ENCODE measurements at regions not wholly inside any gene's neighbourhood (a gene's known extent, or its start where the extent isn't known, plus 50 kb on each side); places are given as distances from the start of the nearest gene placed in this dataset.
"Not testable (repeated sequence)": the region's sequence is repeated elsewhere in the genome, so short reads cannot be mapped to it uniquely, and the experiment has no call there.

GRCh38 chr1:79281442-79281841, 274.9 kb upstream of the ADGRL4 start:
- peaks cover 1% of the 10 kb centered on the region for H3K9me3 Mint-ChIP-seq (ENCODE audit: low read depth)
- DNase-seq (no peak), ATAC-seq (no peak)
- no peak overlapping the region for H3K27ac Mint-ChIP-seq
- CTCF ChIA-PET = no interaction called here
- H3K4me1 Mint-ChIP-seq = no peaks in the 10 kb centered on the region
- no peaks in the 10 kb centered on the region for H3K36me3 Mint-ChIP-seq
- no peaks in the 10 kb centered on the region for H3K27me3 Mint-ChIP-seq
- no peak overlapping the region for H3K4me3 Mint-ChIP-seq

GRCh38 chr1:79271759-79272158, 265.2 kb upstream of the ADGRL4 start:
- ATAC-seq (no peak), DNase-seq (no peak)
- Mint-ChIP-seq H3K4me1 (no peaks in the 10 kb centered on the region), H3K4me3 (no peak overlapping the region), H3K27ac (no peak overlapping the region), H3K27me3 (no peaks in the 10 kb centered on the region), H3K9me3 (ENCODE audit: low read depth) (peaks cover 4% of the 10 kb centered on the region), H3K36me3 (no peaks in the 10 kb centered on the region)
- CTCF ChIA-PET = no interaction called here

- no peaks in the 10 kb centered on the region for H3K27me3 Mint-ChIP-seq
- CTCF ChIA-PET = no interaction called here
- H3K27ac Mint-ChIP-seq = no peak overlapping the region
- no peaks in the 10 kb centered on the region for H3K4me1 Mint-ChIP-seq
- ATAC-seq (no peak), DNase-seq (no peak)
- H3K9me3 Mint-ChIP-seq (ENCODE audit: low read depth) = peaks cover 3% of the 10 kb centered on the region
- H3K36me3 Mint-ChIP-seq = no peaks in the 10 kb centered on the region
- H3K4me3 Mint-ChIP-seq = no peak overlapping the region
Observed at GRCh38 chr1:79264975-79265818, 258.7 kb upstream of the ADGRL4 start.

GRCh38 chr1:79264285-79264684, 257.8 kb upstream of the ADGRL4 start:
- CTCF ChIA-PET = no interaction called here
- H3K9me3 Mint-ChIP-seq (ENCODE audit: low read depth) = peaks cover 3% of the 10 kb centered on the region
- no peak overlapping the region for H3K27ac Mint-ChIP-seq
- H3K4me1 Mint-ChIP-seq = no peaks in the 10 kb centered on the region
- no peak for ATAC-seq
- no peaks in the 10 kb centered on the region for H3K27me3 Mint-ChIP-seq
- no peak for DNase-seq
- H3K36me3 Mint-ChIP-seq = no peaks in the 10 kb centered on the region
- H3K4me3 Mint-ChIP-seq = no peak overlapping the region

- Mint-ChIP-seq H3K9me3 (ENCODE audit: low read depth) (peaks cover 3% of the 10 kb centered on the region), H3K36me3 (no peaks in the 10 kb centered on the region), H3K4me1 (no peaks in the 10 kb centered on the region), H3K27me3 (no peaks in the 10 kb centered on the region), H3K4me3 (no peak overlapping the region), H3K27ac (no peak overlapping the region)
- CTCF ChIA-PET = no interaction called here
- DNase-seq = no peak
- ATAC-seq = no peak
Observed at GRCh38 chr1:79262745-79263258, 256.3 kb upstream of the ADGRL4 start.

GRCh38 chr1:79259390-79260336, 253.1 kb upstream of the ADGRL4 start:
- no peaks in the 10 kb centered on the region for H3K4me1 Mint-ChIP-seq
- no peaks in the 10 kb centered on the region for H3K9me3 Mint-ChIP-seq (ENCODE audit: low read depth)
- no peaks in the 10 kb centered on the region for H3K27me3 Mint-ChIP-seq
- H3K4me3 Mint-ChIP-seq = no peak overlapping the region
- no peaks in the 10 kb centered on the region for H3K36me3 Mint-ChIP-seq
- DNase-seq (no peak), ATAC-seq (no peak)
- no peak overlapping the region for H3K27ac Mint-ChIP-seq
- CTCF ChIA-PET = interaction anchor here (0.7 kb wide), 1 partner anchor 57 kb away, joined by 3 read pairs; no protein-coding TSS in a partner anchor

- no peak overlapping the region for H3K27ac Mint-ChIP-seq
- no peaks in the 10 kb centered on the region for H3K4me1 Mint-ChIP-seq
- no peak for DNase-seq
- no peak overlapping the region for H3K4me3 Mint-ChIP-seq
- no peak for ATAC-seq
- H3K36me3 Mint-ChIP-seq = no peaks in the 10 kb centered on the region
- no peaks in the 10 kb centered on the region for H3K9me3 Mint-ChIP-seq (ENCODE audit: low read depth)
- CTCF ChIA-PET = no interaction called here
- H3K27me3 Mint-ChIP-seq = no peaks in the 10 kb centered on the region
Observed at GRCh38 chr1:79255421-79255820, 248.9 kb upstream of the ADGRL4 start.

- H3K27me3 Mint-ChIP-seq = no peaks in the 10 kb centered on the region
- no peaks in the 10 kb centered on the region for H3K9me3 Mint-ChIP-seq (ENCODE audit: low read depth)
- CTCF ChIA-PET = no interaction called here
- H3K27ac Mint-ChIP-seq = no peak overlapping the region
- DNase-seq = no peak
- H3K4me3 Mint-ChIP-seq = no peak overlapping the region
- no peaks in the 10 kb centered on the region for H3K4me1 Mint-ChIP-seq
- ATAC-seq = no peak
- H3K36me3 Mint-ChIP-seq = no peaks in the 10 kb centered on the region
Observed at GRCh38 chr1:79252598-79252997, 246.1 kb upstream of the ADGRL4 start.

GRCh38 chr1:79239840-79240239, 233.3 kb upstream of the ADGRL4 start:
- Mint-ChIP-seq H3K27me3 (no peaks in the 10 kb centered on the region), H3K27ac (no peak overlapping the region), H3K9me3 (ENCODE audit: low read depth) (no peaks in the 10 kb centered on the region), H3K36me3 (no peaks in the 10 kb centered on the region), H3K4me1 (no peaks in the 10 kb centered on the region), H3K4me3 (no peak overlapping the region)
- DNase-seq = no peak
- no peak for ATAC-seq
- CTCF ChIA-PET = no interaction called here

- DNase-seq = no peak
- CTCF ChIA-PET = no interaction called here
- Mint-ChIP-seq H3K4me3 (no peak overlapping the region), H3K9me3 (ENCODE audit: low read depth) (no peaks in the 10 kb centered on the region), H3K27me3 (no peaks in the 10 kb centered on the region), H3K27ac (no peak overlapping the region), H3K36me3 (no peaks in the 10 kb centered on the region), H3K4me1 (no peaks in the 10 kb centered on the region)
- no peak for ATAC-seq
Observed at GRCh38 chr1:79235301-79236002, 228.9 kb upstream of the ADGRL4 start.

GRCh38 chr1:79232818-79233217, 226.3 kb upstream of the ADGRL4 start:
- Mint-ChIP-seq H3K27me3 (no peaks in the 10 kb centered on the region), H3K36me3 (no peaks in the 10 kb centered on the region), H3K4me1 (no peaks in the 10 kb centered on the region), H3K27ac (no peak overlapping the region), H3K4me3 (no peak overlapping the region), H3K9me3 (ENCODE audit: low read depth) (no peaks in the 10 kb centered on the region)
- no peak for ATAC-seq
- DNase-seq = no peak
- CTCF ChIA-PET = no interaction called here

GRCh38 chr1:79230751-79231150, 224.2 kb upstream of the ADGRL4 start:
- H3K27me3 Mint-ChIP-seq; H3K4me1 Mint-ChIP-seq; DNase-seq; H3K36me3 Mint-ChIP-seq; ATAC-seq; CTCF ChIA-PET; H3K4me3 Mint-ChIP-seq; H3K9me3 Mint-ChIP-seq (ENCODE audit: low read depth); H3K27ac Mint-ChIP-seq: not testable (repeated sequence)

- CTCF ChIA-PET = no interaction called here
- H3K4me3 Mint-ChIP-seq = no peak overlapping the region
- no peaks in the 10 kb centered on the region for H3K36me3 Mint-ChIP-seq
- no peaks in the 10 kb centered on the region for H3K4me1 Mint-ChIP-seq
- H3K9me3 Mint-ChIP-seq (ENCODE audit: low read depth) = no peaks in the 10 kb centered on the region
- ATAC-seq (no peak), DNase-seq (no peak)
- no peaks in the 10 kb centered on the region for H3K27me3 Mint-ChIP-seq
- H3K27ac Mint-ChIP-seq = no peak overlapping the region
Observed at GRCh38 chr1:79226963-79227362, 220.4 kb upstream of the ADGRL4 start.

Data from activated CD8-positive, alpha-beta memory T cell treated with anti-CD3 and anti-CD28 coated beads, Interleukin-2, amount 10 ng/mL, durations not matched to agents 7 days and 5 days (primary cell).